ENCODE measurements at regions not wholly inside any gene's neighbourhood (a gene's known extent, or its start where the extent isn't known, plus 50 kb on each side); places are given as distances from the start of the nearest gene placed in this dataset.

- H3K4me3 ChIP-seq (ENCODE audit: low read depth, poor library complexity, severe bottlenecking), result no peak overlapping the region
- WGBS, 2 donors, result 78 to 81% methylated on average over 2 of the region's 2 CpGs
- TF ChIP-seq, protein P1, sequence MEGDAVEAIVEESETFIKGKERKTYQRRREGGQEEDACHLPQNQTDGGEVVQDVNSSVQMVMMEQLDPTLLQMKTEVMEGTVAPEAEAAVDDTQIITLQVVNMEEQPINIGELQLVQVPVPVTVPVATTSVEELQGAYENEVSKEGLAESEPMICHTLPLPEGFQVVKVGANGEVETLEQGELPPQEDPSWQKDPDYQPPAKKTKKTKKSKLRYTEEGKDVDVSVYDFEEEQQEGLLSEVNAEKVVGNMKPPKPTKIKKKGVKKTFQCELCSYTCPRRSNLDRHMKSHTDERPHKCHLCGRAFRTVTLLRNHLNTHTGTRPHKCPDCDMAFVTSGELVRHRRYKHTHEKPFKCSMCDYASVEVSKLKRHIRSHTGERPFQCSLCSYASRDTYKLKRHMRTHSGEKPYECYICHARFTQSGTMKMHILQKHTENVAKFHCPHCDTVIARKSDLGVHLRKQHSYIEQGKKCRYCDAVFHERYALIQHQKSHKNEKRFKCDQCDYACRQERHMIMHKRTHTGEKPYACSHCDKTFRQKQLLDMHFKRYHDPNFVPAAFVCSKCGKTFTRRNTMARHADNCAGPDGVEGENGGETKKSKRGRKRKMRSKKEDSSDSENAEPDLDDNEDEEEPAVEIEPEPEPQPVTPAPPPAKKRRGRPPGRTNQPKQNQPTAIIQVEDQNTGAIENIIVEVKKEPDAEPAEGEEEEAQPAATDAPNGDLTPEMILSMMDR (IDR thresholded peaks at IDR 0.05), result no peak
- no peak for TF ChIP-seq POLR2A (IDR thresholded peaks at IDR 0.05)
- DNase-seq (ENCODE audit: low spot score in 2 of 2), result no peak
- intact Hi-C loops (cut with DNase I; ENCODE audit: low total_unique reads), result no loop called here
These were observed 183.6 kb upstream of the NOCT start for GRCh38 chr4:138831948-138832347.

DNA sequence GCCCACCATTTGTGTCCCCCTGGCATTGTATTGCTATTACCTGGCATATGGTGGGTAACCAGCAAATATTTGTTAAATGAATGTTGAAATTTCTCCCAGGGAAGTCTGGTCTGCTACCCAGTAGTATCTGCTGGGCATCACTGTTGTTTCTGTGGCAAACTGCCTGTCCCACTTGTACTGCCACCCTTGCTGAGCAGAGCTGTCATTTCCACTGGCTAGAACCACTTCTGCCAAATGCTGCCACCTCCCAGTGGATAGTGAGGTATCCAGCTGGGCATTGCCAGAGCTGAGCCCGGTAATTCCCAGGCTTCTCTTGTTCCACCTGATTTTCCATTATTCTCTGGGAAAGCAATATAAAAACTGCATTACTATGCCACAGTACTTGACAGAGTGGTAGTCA is 186.7 kb upstream of the NOCT start:
- TF ChIP-seq, protein P1 (IDR thresholded peaks at IDR 0.05), result no peak
- TF ChIP-seq POLR2A (IDR thresholded peaks at IDR 0.05), result no peak
- no peak for DNase-seq (ENCODE audit: low spot score in 2 of 2)
- WGBS, 2 donors, result 80 to 94% methylated on average over 1 of the region's 1 CpG
- intact Hi-C loops (cut with DNase I; ENCODE audit: low total_unique reads), result no loop called here
- no peak overlapping the region for H3K4me3 ChIP-seq (ENCODE audit: low read depth, poor library complexity, severe bottlenecking)

DNA sequence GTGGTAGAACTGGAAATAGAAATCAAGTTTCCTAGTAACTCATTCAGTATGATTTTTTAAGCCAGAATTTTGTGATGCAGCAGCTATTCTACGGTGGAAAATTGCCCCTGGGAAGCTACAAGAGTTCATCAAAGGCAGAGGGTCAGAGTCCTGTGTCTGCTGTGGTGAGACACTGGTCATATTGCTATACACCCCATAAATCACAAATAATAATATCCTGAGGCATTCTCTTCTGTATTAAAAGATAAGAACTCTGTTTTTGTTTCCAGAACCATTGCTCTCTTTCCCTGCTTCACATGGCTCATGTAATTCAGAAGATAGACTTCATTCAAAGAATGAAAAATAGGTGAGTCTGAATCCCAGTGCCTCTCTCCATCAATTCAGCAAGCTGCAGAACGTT is 188.8 kb upstream of the NOCT start:
- TF ChIP-seq, protein P1 (IDR thresholded peaks at IDR 0.05), result no peak
- no peak for TF ChIP-seq POLR2A (IDR thresholded peaks at IDR 0.05)
- intact Hi-C loops (cut with DNase I; ENCODE audit: low total_unique reads), result no loop called here
- DNase-seq (ENCODE audit: low spot score in 2 of 2), result no peak
- WGBS, 2 donors, result 21 to 28% methylated on average over 2 of the region's 2 CpGs
- no peak overlapping the region for H3K4me3 ChIP-seq (ENCODE audit: low read depth, poor library complexity, severe bottlenecking)

DNA sequence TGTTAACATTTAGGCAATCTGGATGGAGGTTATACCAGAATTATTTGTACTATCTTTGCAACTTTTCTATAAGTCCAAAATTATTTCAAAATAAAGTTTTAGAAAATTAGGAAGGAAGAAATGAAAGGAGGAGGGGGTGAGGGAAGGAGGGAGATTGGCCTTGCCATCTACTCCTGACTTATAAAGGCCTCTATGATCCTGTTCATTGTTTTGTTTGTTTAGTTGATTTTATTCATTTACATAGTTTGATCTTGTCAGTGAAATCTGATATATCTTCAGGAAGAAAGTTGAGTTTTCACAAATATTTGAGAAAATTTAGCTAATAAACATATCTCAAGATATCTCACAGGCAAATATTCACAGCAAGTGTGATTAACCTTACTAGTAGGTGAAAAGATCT is 189.3 kb upstream of the NOCT start:
- DNase-seq (ENCODE audit: low spot score in 2 of 2), result no peak
- TF ChIP-seq, protein P1 (IDR thresholded peaks at IDR 0.05), result no peak
- TF ChIP-seq POLR2A (IDR thresholded peaks at IDR 0.05), result no peak
- no peak overlapping the region for H3K4me3 ChIP-seq (ENCODE audit: low read depth, poor library complexity, severe bottlenecking)
- intact Hi-C loops (cut with DNase I; ENCODE audit: low total_unique reads), result no loop called here

- no peak for DNase-seq (ENCODE audit: low spot score in 2 of 2)
- intact Hi-C loops (cut with DNase I; ENCODE audit: low total_unique reads), result no loop called here
- no peak overlapping the region for H3K4me3 ChIP-seq (ENCODE audit: low read depth, poor library complexity, severe bottlenecking)
- TF ChIP-seq, protein P1 (IDR thresholded peaks at IDR 0.05), result no peak
- no peak for TF ChIP-seq POLR2A (IDR thresholded peaks at IDR 0.05)
- WGBS, 2 donors, result 73 to 74% methylated on average over 3 of the region's 3 CpGs
These were observed 194.2 kb upstream of the NOCT start for GRCh38 chr4:138821331-138821730.

- WGBS, 2 donors, result 51 to 56% methylated on average over 3 of the region's 3 CpGs
- no peak overlapping the region for H3K4me3 ChIP-seq (ENCODE audit: low read depth, poor library complexity, severe bottlenecking)
- intact Hi-C loops (cut with DNase I; ENCODE audit: low total_unique reads), result no loop called here
- TF ChIP-seq, protein P1 (IDR thresholded peaks at IDR 0.05), result no peak
- no peak for TF ChIP-seq POLR2A (IDR thresholded peaks at IDR 0.05)
- no peak for DNase-seq (ENCODE audit: low spot score in 2 of 2)
These were observed 198.7 kb upstream of the NOCT start for GRCh38 chr4:138816875-138817274.

Data from lower leg skin (tissue), 4 donors.